ENCODE measurements at regions not wholly inside any gene's neighbourhood (a gene's known extent, or its start where the extent isn't known, plus 50 kb on each side); places are given as distances from the start of the nearest gene placed in this dataset.

GRCh38 chr9:108755979-108756378, 99.8 kb downstream of the ACTL7B start:
- no peak for TF ChIP-seq CTCF (IDR thresholded peaks at IDR 0.05)
- Mint-ChIP-seq H3K27ac (no peak overlapping the region), H3K4me1 (peaks cover 10% of the 10 kb centered on the region), H3K27me3 (ENCODE audit: low read depth, poor library complexity) (peaks cover 10% of the 10 kb centered on the region), H3K36me3 (ENCODE audit: low read depth) (no peaks in the 10 kb centered on the region), H3K9me3 (peaks cover 3% of the 10 kb centered on the region), H3K4me3 (no peak overlapping the region)
- DNase-seq = no peak

- DNase-seq = no peak
- H3K9me3 Mint-ChIP-seq = no peaks in the 10 kb centered on the region
- TF ChIP-seq CTCF (IDR thresholded peaks at IDR 0.05) = no peak
- H3K36me3 Mint-ChIP-seq (ENCODE audit: low read depth) = no peaks in the 10 kb centered on the region
- peaks cover 10% of the 10 kb centered on the region for H3K27me3 Mint-ChIP-seq (ENCODE audit: low read depth, poor library complexity)
- H3K4me3 Mint-ChIP-seq = no peak overlapping the region
- H3K4me1 Mint-ChIP-seq = no peaks in the 10 kb centered on the region
- no peak overlapping the region for H3K27ac Mint-ChIP-seq
These were observed 104.4 kb downstream of the ACTL7B start for GRCh38 chr9:108751369-108751768.

GRCh38 chr9:108750661-108751215, 105.0 kb downstream of the ACTL7B start:
- no peak for DNase-seq
- H3K9me3 Mint-ChIP-seq = no peaks in the 10 kb centered on the region
- H3K4me3 Mint-ChIP-seq = no peak overlapping the region
- no peak for TF ChIP-seq CTCF (IDR thresholded peaks at IDR 0.05)
- peaks cover 10% of the 10 kb centered on the region for H3K27me3 Mint-ChIP-seq (ENCODE audit: low read depth, poor library complexity)
- no peaks in the 10 kb centered on the region for H3K4me1 Mint-ChIP-seq
- H3K36me3 Mint-ChIP-seq (ENCODE audit: low read depth) = no peaks in the 10 kb centered on the region
- H3K27ac Mint-ChIP-seq = no peak overlapping the region

GRCh38 chr9:108748776-108749175, 107.0 kb downstream of the ACTL7B start:
- Mint-ChIP-seq H3K36me3 (ENCODE audit: low read depth) (no peaks in the 10 kb centered on the region), H3K9me3 (no peaks in the 10 kb centered on the region), H3K27ac (no peak overlapping the region), H3K4me1 (peaks cover 5% of the 10 kb centered on the region), H3K27me3 (ENCODE audit: low read depth, poor library complexity) (peaks cover 4% of the 10 kb centered on the region), H3K4me3 (no peak overlapping the region)
- DNase-seq = no peak
- TF ChIP-seq CTCF (IDR thresholded peaks at IDR 0.05) = no peak

GRCh38 chr9:108746864-108747263, 108.9 kb downstream of the ACTL7B start:
- Mint-ChIP-seq H3K9me3 (no peaks in the 10 kb centered on the region), H3K36me3 (ENCODE audit: low read depth) (no peaks in the 10 kb centered on the region)

More at GRCh38 chr9:108746864-108747263, 108.9 kb downstream of the ACTL7B start:
- Mint-ChIP-seq H3K4me3 (no peak overlapping the region), H3K4me1 (peaks cover 11% of the 10 kb centered on the region), H3K27ac (no peak overlapping the region), H3K27me3 (ENCODE audit: low read depth, poor library complexity) (peaks cover 3% of the 10 kb centered on the region)
- no peak for DNase-seq
- no peak for TF ChIP-seq CTCF (IDR thresholded peaks at IDR 0.05)

Measured in nephron progenitor cell (in vitro differentiated cells).